ENCODE measurements at regions not wholly inside any gene's neighbourhood (a gene's known extent, or its start where the extent isn't known, plus 50 kb on each side); places are given as distances from the start of the nearest gene placed in this dataset.

GRCh38 chr2:9105601-9106337 lies 100.8 kb upstream of the ASAP2 start:
- no peak for DNase-seq (ENCODE audit: low spot score)

DNA sequence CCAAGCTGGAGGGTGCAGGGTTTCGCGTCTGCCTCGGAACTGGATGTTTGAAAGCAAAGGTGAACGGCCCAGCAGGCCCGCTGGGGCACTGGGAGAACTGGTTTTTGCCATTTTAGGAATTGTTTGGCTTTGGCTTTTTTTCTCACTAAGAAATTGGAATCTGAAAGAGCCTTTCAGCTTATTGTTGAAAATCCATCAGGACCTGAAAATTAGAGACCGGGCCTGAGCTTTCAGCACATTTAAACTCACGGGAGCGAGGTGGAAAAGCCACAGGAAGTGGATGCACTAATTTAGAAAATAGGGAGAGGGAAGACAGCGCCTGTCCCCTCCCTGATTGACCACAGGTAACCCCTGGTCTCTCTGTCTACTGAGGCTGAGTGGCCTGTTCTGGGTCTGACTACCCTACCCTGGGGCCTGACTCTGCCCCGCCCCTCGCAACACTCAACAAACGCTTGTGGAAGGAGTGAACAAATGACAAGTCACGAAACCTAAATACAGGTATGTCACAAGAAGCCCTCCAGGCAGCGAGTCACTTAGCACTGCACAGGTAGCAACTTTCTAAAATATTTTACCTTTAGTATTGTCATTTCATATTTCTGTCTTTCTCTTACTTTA lies 100.3 kb upstream of the MBOAT2 start:
- no peak for DNase-seq (ENCODE audit: low spot score)

DNA sequence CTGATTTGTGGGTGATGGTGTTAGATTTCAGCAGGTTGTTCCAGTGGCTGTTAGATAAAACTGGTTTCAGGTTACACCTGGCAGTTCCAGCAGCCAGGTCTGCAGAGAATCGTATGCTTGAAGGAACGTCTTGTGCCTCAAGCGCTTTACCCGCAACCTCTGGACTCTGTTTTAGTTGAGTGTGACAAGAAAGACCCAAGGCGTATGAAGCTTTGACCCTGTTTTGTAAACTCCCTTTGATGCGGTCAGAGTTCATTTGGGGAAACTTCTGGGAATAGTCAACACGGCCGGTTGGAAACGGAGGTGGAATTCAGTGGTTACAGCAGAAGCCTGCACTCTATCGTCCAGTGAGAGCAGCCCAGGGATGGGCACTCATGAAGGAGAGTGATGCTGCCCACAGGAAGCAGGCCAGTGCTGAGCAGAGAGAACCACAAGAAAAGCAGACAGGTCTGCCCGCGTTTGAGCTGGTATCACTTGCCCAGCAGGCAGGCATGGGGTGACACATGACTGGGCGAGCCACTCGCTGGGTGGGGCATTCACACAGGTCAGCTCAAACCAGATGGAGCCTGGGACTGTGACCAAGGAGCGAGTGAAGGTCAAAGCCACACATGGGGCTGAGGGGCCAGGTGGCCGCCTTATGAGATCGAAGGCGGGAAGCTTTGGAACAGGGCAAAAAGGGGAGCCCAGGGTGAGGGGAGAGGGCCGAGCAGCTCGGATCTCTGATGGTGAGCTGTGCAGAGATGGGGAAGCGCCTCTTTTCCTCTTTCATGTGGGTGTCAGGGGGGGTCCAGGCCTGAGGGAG lies 99.6 kb upstream of the MBOAT2 start:
- DNase-seq (ENCODE audit: low spot score): no peak

DNA sequence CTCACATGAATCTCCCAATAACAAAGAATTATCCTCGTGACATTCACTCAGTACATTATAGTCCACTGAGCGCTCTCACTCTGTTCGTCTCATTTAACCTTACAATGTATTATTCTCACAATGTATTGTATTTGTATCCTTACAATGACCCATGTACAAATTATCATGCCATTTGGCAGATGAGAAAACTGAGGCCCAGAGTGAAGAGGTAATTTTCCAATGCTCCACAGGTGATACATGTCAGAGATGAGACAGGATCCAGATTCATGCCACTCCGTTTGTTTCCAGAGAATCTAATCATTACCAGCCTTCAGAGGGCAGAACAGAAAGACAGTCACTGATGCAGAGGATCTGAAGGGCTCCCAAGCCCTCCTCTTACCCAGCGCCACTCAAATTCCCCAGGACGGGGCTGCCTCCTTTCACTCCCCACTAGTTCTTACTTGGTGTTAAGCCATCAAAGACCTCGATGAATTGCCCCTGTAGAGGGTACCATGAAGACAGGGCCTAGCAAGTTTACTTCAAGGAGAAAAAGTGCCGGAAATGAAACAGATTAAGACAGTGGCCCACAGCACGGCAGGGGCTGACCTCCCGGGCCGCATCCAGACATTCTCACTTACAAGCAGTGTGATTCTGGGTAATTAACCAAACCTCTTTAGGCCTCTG lies 98.4 kb upstream of the MBOAT2 start:
- no peak for DNase-seq (ENCODE audit: low spot score)

DNA sequence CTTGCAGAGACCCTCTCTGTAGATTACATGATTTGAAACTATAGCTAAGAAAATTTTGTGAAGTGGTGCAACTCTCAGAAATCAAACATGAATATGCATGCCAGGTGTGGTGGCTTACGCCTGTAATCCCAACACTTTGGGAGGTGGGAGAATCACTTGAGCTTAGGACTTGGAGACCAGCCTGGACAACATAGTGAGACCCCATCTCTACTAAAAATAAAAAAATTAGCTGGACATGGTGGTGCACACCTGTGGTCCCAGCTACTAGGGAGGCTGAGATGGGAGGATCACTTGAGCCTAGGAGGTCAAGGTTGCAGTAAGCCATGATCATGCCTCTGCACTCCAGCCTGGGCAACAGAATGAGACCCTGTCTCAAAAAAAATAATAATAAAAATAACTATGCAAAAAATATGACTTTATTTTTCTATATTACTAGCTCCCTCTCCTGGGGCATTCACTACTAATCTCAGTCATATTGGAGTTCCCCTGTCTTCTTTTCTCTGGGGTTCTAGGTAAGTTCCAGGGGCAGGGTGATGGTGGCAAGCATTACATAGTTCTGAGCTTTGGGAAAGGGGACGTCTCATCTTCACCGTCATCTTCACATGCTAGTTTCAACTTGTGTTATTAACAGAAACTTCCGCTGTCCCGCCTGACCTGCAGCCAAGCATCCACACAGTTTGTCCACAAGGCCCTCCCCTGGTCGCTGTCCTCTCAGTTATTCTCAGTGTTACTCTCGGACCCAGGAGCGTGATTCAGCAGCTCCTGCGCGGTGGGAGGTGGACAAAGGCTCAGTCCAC lies 96.8 kb upstream of the MBOAT2 start:
- no peak for DNase-seq (ENCODE audit: low spot score)

DNA sequence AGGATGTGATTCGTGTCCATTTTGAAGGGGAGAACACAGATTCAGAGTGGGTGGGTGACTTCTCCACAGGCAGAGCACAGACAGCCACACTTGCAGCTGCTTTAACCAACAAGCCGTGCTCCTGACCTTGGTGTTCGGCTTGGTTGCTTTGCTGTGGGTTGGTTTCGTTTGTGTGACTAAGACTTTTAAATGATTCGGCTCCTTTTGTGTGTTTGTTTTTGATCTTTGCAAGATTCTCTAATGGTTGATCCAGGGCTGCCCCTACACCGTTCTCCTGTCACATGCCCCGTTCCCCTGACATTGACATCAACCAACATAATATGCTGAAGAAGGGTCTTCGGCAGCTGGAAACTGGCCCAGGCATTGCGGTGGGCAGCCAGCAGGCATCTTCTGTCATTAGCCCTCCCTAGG lies 95.9 kb upstream of the MBOAT2 start:
- DNase-seq (ENCODE audit: low spot score): no peak

DNA sequence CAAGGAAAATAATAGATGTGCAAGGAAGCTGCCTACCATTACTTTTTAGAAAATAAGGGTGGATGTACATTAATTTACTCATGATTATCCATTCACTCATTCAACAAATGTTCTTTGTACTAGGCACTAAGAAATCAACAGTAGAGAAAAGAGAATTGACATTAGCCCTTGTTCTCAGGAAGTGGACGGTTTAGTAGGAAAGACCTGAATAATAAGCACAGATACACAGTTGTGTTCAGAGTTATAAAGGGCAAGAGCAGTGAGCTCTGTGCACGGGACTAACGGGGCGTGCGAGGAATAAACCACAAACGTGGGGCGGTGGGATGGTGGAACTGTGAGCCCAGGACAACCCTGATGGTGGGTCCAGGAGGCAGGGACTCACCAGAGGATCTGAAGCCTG lies 94.4 kb upstream of the MBOAT2 start:
- no peak for DNase-seq (ENCODE audit: low spot score)

DNA sequence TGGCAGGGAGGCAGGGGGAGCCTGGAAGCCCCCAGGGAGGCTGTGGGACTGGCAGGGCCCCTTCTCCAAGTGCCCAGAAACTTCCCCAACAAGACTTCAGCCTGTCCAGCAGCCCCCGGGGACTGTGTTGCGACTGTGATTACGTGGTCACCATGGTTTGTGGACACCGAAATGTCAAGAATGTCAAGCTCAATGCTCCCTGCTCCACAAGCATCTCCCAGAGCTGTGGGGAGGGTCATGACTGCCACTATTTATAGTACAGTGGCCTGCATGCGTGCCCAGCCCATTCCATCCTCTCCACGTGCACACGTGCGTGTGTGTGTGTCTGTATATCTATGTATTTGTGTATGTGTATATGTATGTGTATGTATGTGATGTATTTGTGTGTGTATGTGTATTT lies 93.8 kb upstream of the MBOAT2 start:
- no peak for DNase-seq (ENCODE audit: low spot score)

DNA sequence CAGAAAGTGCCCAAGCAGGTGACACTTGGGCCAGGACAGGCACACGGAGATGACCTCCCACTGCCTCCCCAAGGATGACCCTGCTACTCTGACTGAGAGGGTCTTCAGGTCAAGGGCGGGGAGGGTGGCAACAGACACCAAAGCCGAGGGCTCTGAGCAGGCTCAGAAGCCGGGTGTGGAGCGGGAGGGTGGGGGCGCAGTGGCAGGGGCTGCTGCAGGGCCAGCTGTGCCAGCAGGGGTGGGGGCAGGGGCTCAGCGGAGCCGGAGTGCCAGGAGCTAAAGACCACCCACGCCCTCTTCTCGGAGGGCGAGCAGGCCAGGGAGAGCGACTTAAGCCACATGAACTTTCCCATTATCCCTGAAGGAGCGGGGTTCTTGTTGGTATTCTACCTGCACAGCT lies 93.3 kb upstream of the MBOAT2 start:
- no peak for DNase-seq (ENCODE audit: low spot score)

GRCh38 chr2:9095690-9096089 lies 92.2 kb upstream of the MBOAT2 start:
- no peak for DNase-seq (ENCODE audit: low spot score)

DNA sequence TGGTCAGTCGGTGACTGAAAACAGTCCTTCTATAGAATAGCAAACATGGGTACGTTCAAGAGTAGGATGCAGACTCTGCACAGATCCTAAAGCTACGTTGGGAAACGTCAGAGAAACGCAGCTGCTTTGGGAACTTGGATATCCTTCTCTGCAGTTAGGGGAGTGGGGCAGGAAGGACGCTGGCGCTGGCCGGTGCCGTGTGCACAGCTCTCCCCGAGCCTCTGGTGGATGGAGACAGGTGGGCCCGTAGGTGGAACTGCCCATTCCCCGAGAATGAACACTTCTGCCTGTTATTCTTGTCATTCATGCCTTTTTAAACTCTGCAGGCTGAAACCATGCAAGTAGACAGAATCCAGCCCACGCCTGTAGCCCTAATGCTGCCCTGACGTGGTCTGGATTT lies 91.7 kb upstream of the MBOAT2 start:
- no peak for DNase-seq (ENCODE audit: low spot score)

DNA sequence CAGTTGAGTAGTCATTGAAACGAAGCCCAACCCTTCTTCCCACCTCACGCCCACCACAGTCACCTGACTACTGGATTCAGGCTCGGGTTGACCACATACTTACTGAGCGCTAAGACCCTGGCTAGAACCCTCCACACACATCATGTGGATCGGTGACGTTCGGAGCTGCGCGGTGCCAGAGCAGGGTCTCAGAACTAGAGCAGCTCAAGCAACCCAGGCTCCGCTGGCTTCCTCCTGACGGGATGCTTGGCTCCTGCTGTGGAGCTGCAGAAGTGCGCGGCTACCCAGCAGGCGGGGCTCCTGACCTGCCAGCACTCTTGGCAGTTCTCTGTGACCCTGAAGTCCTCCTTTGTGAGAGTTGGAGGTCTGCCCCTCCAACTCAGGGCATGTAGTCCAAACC lies 90.6 kb upstream of the MBOAT2 start:
- DNase-seq (ENCODE audit: low spot score): no peak

GRCh38 chr2:9093324-9093723 lies 89.8 kb upstream of the MBOAT2 start:
- no peak for DNase-seq (ENCODE audit: low spot score)

DNA sequence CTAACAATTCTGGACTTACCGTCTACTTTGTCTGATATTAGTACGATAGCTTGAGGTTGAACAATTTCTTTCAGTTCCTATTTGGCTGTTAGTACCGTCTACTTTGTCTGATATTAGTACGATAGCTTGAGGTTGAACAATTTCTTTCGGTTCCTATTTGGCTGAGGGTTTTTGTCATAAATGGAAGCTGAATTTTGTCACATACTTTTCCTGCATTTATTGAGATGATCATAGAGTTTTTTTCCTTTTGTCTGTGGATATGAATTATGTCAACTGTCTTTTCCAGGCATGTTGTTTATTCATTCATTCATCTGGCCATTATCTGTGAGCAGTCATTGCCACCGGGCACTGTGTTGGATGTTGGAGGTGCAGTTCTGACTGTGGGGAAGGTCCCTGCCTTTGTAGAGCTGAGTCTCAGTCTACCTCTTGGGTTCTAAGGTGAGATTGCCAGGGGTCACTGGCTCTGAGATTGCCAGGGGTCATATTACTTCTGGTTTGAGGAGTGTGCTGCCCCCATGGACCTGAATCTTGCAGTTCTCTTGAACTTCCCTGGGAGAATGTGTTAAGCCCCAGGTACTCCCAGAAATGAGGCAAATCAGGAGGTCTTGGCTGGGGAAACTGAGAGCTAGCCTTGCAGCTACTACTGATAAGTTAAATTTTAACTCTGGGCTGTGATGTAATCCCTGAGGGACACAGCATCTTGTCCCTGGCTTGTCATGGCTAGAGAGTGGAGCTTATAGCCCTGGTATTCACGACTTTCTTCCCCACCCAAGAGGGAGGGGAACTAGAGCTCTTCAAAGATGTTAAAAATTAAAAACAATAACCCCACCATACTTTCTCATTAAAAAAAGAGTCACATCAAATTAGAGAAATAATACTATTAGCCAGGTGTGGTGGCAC lies 89.1 kb upstream of the MBOAT2 start:
- no peak for DNase-seq (ENCODE audit: low spot score)

DNA sequence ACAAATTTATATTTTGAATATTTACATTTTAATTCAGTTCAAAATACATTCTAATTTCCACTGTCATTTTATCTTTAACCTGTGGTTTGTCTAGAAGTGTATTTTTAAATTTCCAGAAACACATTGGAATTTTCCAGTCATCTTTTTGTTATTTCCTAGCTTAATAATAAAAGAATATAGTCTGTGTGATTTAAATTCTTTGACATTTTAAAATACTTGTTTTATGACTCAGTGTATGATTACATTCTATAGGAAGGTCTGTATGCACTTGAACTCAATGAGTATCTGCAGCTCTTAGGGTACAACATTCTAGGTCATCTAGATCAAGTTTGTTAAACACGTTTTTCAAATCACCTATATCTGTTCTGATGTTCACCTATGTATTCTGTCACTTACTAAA lies 88.3 kb upstream of the MBOAT2 start:
- no peak for DNase-seq (ENCODE audit: low spot score)

DNA sequence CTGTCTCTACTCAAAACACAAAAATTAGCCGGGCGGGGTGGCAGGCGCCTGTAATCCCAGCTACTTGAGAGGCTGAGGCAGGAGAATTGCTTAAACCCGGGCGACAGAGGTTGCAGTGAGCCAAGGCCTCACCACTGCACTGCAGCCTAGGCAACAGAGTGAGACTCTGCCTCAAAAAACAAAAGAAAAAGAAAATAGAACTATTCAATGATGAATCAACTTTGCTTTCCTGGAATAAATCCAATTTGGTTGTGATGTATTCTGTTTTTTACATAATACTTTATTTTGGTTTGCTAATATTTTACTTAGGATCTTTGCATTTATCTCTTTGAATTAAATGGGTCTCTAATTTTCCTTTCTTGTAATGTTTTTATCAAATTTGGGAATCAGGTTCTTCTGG lies 86.3 kb upstream of the MBOAT2 start:
- no peak for DNase-seq (ENCODE audit: low spot score)

DNA sequence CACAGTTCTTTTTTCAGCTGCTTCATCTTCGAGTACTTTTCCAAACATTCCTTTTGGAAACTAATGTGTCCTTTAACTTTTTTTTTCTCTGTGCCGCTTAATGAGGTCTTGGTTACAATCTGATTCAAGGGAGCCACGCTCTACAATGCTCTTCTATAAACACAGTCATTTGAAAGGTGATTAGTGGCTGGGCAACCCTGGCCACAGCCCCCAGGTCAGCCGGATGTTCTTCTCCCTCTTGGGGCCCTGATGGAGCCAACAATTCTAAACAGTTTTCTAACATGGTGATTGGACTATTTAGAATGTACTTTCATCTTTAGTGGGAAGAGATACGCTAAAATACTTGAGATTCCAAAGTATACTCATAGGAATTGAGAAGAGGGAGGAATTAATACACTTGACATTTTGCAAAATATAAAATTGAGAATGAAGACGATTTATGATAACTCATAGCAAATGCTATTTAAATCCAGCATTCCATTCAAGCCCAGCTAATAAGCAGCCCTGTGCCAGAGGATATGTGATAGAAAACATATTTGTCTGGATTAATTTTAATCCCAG lies 83.7 kb upstream of the MBOAT2 start:
- peak; percentile 77 for DNase-seq (ENCODE audit: low spot score)

DNA sequence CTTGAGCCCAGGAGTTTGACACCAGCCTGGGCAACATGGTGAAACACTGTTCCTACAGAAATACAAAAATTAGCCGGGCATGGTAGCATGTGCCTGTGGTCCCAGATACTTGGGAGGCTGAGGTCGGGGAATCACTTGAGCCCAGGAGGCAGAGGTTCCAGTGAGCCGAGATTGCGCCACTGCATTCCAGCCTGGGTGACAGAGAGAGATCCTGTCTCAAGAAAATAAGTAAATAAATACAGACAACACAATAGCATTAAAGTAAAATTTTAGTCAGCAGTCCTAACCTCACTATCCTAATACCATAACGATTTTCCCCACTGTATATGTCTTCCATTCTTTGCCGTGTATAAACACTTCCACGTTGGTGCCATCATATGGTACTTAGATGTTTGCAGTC lies 83.0 kb upstream of the MBOAT2 start:
- DNase-seq (ENCODE audit: low spot score): no peak

DNA sequence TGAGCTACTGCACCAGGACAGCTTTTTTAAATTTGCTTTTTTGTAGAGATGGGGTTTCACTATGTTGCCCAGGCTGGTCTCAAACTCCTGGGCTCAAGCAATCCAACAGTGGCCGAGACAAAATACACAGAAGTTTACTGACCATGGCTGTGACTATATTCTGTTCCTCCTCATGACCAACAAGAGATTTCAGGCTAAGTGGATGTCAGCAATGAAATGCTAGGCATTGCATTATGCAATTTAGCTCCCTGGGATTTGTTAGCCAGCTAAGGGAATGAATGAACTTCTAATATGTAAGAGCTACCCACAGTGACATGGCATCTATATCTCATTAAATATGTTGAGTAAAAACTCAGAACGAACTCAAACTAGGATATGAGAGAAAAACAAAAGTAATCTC lies 81.9 kb upstream of the MBOAT2 start:
- no peak for DNase-seq (ENCODE audit: low spot score)

- no peak for DNase-seq (ENCODE audit: low spot score)
Measured at GRCh38 chr2:9083287-9083686, 79.8 kb upstream of the MBOAT2 start.

DNA sequence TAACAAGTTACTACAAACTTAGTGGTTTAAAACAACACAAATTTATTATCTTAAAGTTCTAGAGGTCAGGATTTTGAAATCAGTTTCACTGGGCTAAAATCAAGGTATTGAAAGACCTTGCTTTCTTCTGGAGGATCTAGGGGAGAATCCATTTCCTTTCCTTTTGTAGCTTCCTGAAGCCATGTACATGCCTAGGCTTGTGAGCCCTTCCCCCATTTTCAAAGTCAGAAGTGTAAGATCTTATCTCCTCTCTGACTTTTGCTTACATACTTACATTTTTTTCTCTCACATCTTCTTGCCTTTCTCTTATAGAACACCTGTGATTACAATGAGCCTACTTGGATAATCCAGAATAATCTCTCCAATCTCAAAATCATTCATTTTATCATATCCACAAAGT lies 78.7 kb upstream of the MBOAT2 start:
- DNase-seq (ENCODE audit: low spot score): no peak

Data from GM03348 (cell line).